Glutamatergic neuron (in vitro differentiated cells): ENCODE measurements at regions not wholly inside any gene's neighbourhood (a gene's known extent, or its start where the extent isn't known, plus 50 kb on each side); places are given as distances from the start of the nearest gene placed in this dataset.
A peak's percentile ranks its signal among the peaks of the same experiment; 100 is the strongest.

Experiments used
- DNase-seq: peaks from one replicate; pipeline ENCODE4 v3.0.0; 2022
- H3K27ac Mint-ChIP-seq: one replicate; pipeline ENCODE4 v1.8.0; 2020; ENCODE audit warnings: mild to moderate bottlenecking, mixed read lengths, inconsistent platforms; ENCODE audit not compliant: unreplicated experiment
- H3K27me3 Mint-ChIP-seq: one replicate; pipeline ENCODE4 v1.8.0; 2020; ENCODE audit warnings: mild to moderate bottlenecking, moderate library complexity, mixed read lengths, inconsistent platforms; ENCODE audit not compliant: unreplicated experiment
- H3K36me3 Mint-ChIP-seq: one replicate; pipeline ENCODE4 v1.8.0; 2020; ENCODE audit warnings: mild to moderate bottlenecking, mixed read lengths, inconsistent platforms; ENCODE audit not compliant: unreplicated experiment
- H3K4me1 Mint-ChIP-seq: one replicate; pipeline ENCODE4 v1.8.0; 2020; ENCODE audit warnings: mild to moderate bottlenecking, low read depth, mixed read lengths, inconsistent platforms; ENCODE audit not compliant: unreplicated experiment
- H3K4me3 Mint-ChIP-seq: one replicate; pipeline ENCODE4 v1.8.0; 2020; ENCODE audit warnings: mild to moderate bottlenecking, mixed read lengths, inconsistent platforms; ENCODE audit not compliant: unreplicated experiment
- H3K9me3 Mint-ChIP-seq: one replicate; pipeline ENCODE4 v1.8.0; 2020; ENCODE audit warnings: mild to moderate bottlenecking, moderate library complexity, mixed read lengths, inconsistent platforms; ENCODE audit not compliant: unreplicated experiment
- CTCF ChIP-seq: fragments of 200-600 bp; sonication (generic); IDR thresholded peaks from one replicate; pipeline ENCODE4 v1.5.0; 2021; ENCODE audit not compliant: partially characterized antibody, unreplicated experiment

DNA sequence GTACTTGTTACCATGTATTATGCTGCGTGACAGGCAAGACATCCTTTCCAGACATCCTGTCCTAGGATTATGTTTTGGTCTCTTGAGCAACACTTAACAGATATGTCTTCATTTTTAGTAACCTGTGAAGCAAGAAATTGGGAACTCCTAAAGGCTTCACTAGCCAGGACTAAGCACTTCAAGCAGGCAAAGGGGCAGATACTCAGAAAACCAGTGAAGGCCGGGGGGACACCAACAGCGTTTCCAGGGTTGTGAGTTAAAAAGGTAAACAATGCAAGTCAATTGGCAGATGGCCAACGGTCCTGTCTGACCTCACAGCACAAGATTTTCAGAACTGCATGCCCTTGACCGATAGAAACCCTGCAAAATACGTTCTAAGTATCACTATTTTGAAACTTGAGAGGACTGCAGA, 77.6 kb upstream of the SFMBT2 start:
- no peak overlapping the region for H3K4me3 Mint-ChIP-seq
- peaks cover 1% of the 10 kb centered on the region for H3K27me3 Mint-ChIP-seq
- H3K36me3 Mint-ChIP-seq = peaks cover 4% of the 10 kb centered on the region
- H3K4me1 Mint-ChIP-seq = peaks cover 43% of the 10 kb centered on the region
- TF ChIP-seq CTCF = no peak
- H3K27ac Mint-ChIP-seq = no peak overlapping the region
- H3K9me3 Mint-ChIP-seq = no peaks in the 10 kb centered on the region
- no peak for DNase-seq

GRCh38 chr10:7487528-7487927, 76.7 kb upstream of the SFMBT2 start:
- Mint-ChIP-seq H3K4me1 (peaks cover 42% of the 10 kb centered on the region), H3K27me3 (peaks cover 1% of the 10 kb centered on the region), H3K36me3 (peaks cover 4% of the 10 kb centered on the region), H3K9me3 (peaks cover 1% of the 10 kb centered on the region), H3K27ac (no peak overlapping the region), H3K4me3 (no peak overlapping the region)
- no peak for TF ChIP-seq CTCF
- DNase-seq = no peak

DNA sequence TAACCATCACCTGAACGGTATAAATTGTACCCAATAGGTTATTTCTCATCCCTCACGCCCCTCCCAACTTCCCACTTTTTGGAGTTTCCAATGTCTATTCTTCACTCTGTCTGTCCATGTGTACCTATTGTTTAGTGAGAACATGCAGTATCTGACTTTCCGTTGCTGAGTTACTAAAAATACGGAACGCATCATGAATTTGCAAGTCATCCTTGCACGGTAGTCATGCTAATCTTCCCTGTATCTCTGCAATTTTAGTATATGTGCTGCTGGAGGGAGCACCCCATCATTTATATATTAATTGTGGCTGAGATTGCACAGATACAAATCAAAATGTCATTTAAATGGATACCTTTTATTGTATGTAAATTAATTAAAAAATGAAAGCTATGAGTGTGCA, 75.7 kb upstream of the SFMBT2 start:
- H3K36me3 Mint-ChIP-seq = peaks cover 4% of the 10 kb centered on the region
- H3K27me3 Mint-ChIP-seq = peaks cover 1% of the 10 kb centered on the region
- TF ChIP-seq CTCF = no peak
- H3K4me1 Mint-ChIP-seq = peaks cover 42% of the 10 kb centered on the region
- H3K27ac Mint-ChIP-seq = no peak overlapping the region
- DNase-seq = no peak
- H3K9me3 Mint-ChIP-seq = peaks cover 1% of the 10 kb centered on the region
- H3K4me3 Mint-ChIP-seq = no peak overlapping the region

DNA sequence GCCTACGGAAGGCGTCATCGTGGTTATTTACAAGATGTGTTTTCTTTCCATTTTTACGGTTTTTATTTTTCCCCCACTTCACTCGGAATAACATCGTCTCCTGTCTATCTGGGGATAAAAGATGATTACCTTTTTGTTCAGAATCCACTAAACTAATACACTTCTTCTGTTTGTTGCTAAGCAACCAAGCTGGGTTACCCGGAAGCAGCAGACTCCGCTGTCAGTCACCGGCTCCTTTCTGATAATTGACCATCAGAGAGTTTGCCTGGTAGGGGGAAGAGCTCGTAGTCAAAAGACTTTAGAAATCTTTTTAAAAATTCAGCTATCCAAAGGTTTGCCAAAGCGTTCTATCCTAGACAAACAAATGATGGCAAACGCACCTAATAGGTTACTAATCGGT, 75.0 kb upstream of the SFMBT2 start:
- peaks cover 45% of the 10 kb centered on the region for H3K4me1 Mint-ChIP-seq
- TF ChIP-seq CTCF = no peak
- no peak for DNase-seq
- H3K9me3 Mint-ChIP-seq = peaks cover 1% of the 10 kb centered on the region
- H3K27ac Mint-ChIP-seq = no peak overlapping the region
- H3K27me3 Mint-ChIP-seq = peaks cover 1% of the 10 kb centered on the region
- peaks cover 4% of the 10 kb centered on the region for H3K36me3 Mint-ChIP-seq
- H3K4me3 Mint-ChIP-seq = no peak overlapping the region

GRCh38 chr10:7485244-7485556, 74.4 kb upstream of the SFMBT2 start:
- peaks cover 46% of the 10 kb centered on the region for H3K4me1 Mint-ChIP-seq
- H3K27ac Mint-ChIP-seq = peak overlapping the region; percentile 23
- peaks cover 1% of the 10 kb centered on the region for H3K27me3 Mint-ChIP-seq
- no peak for TF ChIP-seq CTCF
- peaks cover 1% of the 10 kb centered on the region for H3K9me3 Mint-ChIP-seq
- peak overlapping the region; percentile 42 for H3K4me3 Mint-ChIP-seq
- H3K36me3 Mint-ChIP-seq = peaks cover 4% of the 10 kb centered on the region
- no peak for DNase-seq
